ENCODE measurements at regions not wholly inside any gene's neighbourhood (a gene's known extent, or its start where the extent isn't known, plus 50 kb on each side); places are given as distances from the start of the nearest gene placed in this dataset.

DNA sequence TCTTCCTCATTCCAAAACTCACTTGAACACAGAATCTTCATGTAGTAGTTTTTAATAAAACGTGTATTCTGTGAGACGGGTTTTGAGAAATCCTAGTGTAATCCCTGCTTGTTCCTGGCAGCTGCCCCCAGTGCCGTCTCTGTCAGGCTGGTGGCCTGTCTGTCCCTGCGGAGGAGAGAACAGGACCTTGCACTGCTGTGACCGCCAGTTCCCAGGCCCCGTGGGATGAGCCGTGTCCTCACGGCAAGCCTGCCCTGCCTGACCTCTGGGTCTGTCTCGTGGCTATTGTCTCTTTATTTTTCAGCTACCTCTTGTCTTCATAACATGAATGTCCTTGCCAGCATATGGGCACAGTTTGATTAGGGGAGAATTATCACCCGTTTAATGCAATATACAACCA lies 535.5 kb upstream of the B3GAT1 start (continued):
- TF ChIP-seq CHD7 (IDR thresholded peaks at IDR 0.05; ENCODE audit: insufficient replicate concordance, low read length), result no peak
- no peak for TF ChIP-seq CHD1 (IDR thresholded peaks at IDR 0.05; ENCODE audit: low read depth, low read length)
- TF ChIP-seq CREB1 (IDR thresholded peaks at IDR 0.05), result no peak
- TF ChIP-seq TAF7 (optimal IDR thresholded peaks at IDR 0.05; ENCODE audit: borderline replicate concordance, low read depth, low read length), result no peak
- TF ChIP-seq HDAC6 (IDR thresholded peaks at IDR 0.05; ENCODE audit: low read depth, low read length), result no peak
- TF ChIP-seq EZH2 (IDR thresholded peaks at IDR 0.05; ENCODE audit: low read depth, low read length, severe bottlenecking), result no peak
- no peak for TF ChIP-seq GTF2F1 (IDR thresholded peaks at IDR 0.05; ENCODE audit: borderline replicate concordance, low read depth, low read length)
- TF ChIP-seq EGR1 (IDR thresholded peaks at IDR 0.05; ENCODE audit: borderline replicate concordance, low read depth, low read length), result no peak
- no peak for TF ChIP-seq TEAD4 (IDR thresholded peaks at IDR 0.05; ENCODE audit: low read depth, low read length)
- TF ChIP-seq GABPA (IDR thresholded peaks at IDR 0.05; ENCODE audit: borderline replicate concordance, insufficient read depth, low read length), result no peak
- no peak for TF ChIP-seq CTBP2 (IDR thresholded peaks at IDR 0.05; ENCODE audit: borderline replicate concordance, insufficient read depth, insufficient read length, low read length)
- TF ChIP-seq CBX8 (IDR thresholded peaks at IDR 0.05; ENCODE audit: borderline replicate concordance, low read depth, low read length), result no peak
- no peak for TF ChIP-seq POLR2A (IDR thresholded peaks at IDR 0.05; ENCODE audit: control extremely low read depth in 1 of 2, low read depth in 2 of 2, low read length in 2 of 2)
